MM.1S (cell line): ENCODE measurements at regions not wholly inside any gene's neighbourhood (a gene's known extent, or its start where the extent isn't known, plus 50 kb on each side); places are given as distances from the start of the nearest gene placed in this dataset.
"Not testable (repeated sequence)": the region's sequence is repeated elsewhere in the genome, so short reads cannot be mapped to it uniquely, and the experiment has no call there.

Source experiments
- DNase-seq: peaks from one replicate; pipeline ENCODE4 v3.0.0-alpha.2; 2015
- H2AFZ ChIP-seq: fragments of 300-600 bp; sonication (generic); 2 replicates; pipeline ENCODE4 v1.6.0; 2016; ENCODE audit warnings: antibody characterized with exemption, low read length
- H3F3A ChIP-seq: fragments of 300-600 bp; sonication (generic); 2 replicates; pipeline ENCODE4 v1.6.1; 2016; ENCODE audit warnings: mild to moderate bottlenecking, antibody characterized with exemption, low read length, moderate library complexity, mixed read lengths; ENCODE audit not compliant: insufficient read depth
- H3K27ac ChIP-seq: fragments of 300-600 bp; sonication (generic); 2 replicates; pipeline ENCODE4 v1.5.1; 2016; ENCODE audit warnings: mild to moderate bottlenecking, low read length
- H3K27me3 ChIP-seq: fragments of 300-600 bp; sonication (generic); replicated peaks from 2 replicates; pipeline ENCODE4 v1.6.0; 2016; ENCODE audit warnings: low read length; ENCODE audit not compliant: insufficient read depth
- H3K36me3 ChIP-seq: fragments of 300-600 bp; sonication (generic); replicated peaks from 2 replicates; pipeline ENCODE4 v1.6.1; 2016; ENCODE audit warnings: mild to moderate bottlenecking, low read length, mixed read lengths; ENCODE audit not compliant: insufficient read depth
- H3K4me1 ChIP-seq: fragments of 300-600 bp; sonication (generic); 2 replicates; pipeline ENCODE4 v1.6.1; 2016; ENCODE audit warnings: low read length, mixed read lengths
- H3K4me2 ChIP-seq: fragments of 300-600 bp; sonication (generic); 2 replicates; pipeline ENCODE4 v1.6.0; 2016; ENCODE audit warnings: low read depth, low read length
- H3K4me3 ChIP-seq: fragments of 300-600 bp; sonication (generic); 2 replicates; pipeline ENCODE4 v1.5.1; 2016; ENCODE audit warnings: low read length, mixed read lengths
- H3K79me2 ChIP-seq: fragments of 300-600 bp; sonication (generic); 2 replicates; pipeline ENCODE4 v1.6.1; 2016; ENCODE audit warnings: mixed run types, low read length, mixed read lengths
- H3K9ac ChIP-seq: fragments of 300-600 bp; sonication (generic); 2 replicates; pipeline ENCODE4 v1.6.1; 2016; ENCODE audit warnings: low read length, mixed read lengths
- H3K9me2 ChIP-seq: fragments of 300-600 bp; sonication (generic); replicated peaks from 2 replicates; pipeline ENCODE4 v1.6.1; 2016; ENCODE audit warnings: mild to moderate bottlenecking, low read length, mixed read lengths; ENCODE audit not compliant: insufficient read depth
- H3K9me3 ChIP-seq: fragments of 300-600 bp; sonication (generic); replicated peaks from 2 replicates; pipeline ENCODE4 v1.6.1; 2016; ENCODE audit warnings: mild to moderate bottlenecking, low read length, mixed read lengths; ENCODE audit not compliant: insufficient read depth
- H4K20me1 ChIP-seq: fragments of 300-600 bp; sonication (generic); 2 replicates; pipeline ENCODE4 v1.6.1; 2016; ENCODE audit warnings: mild to moderate bottlenecking, low read length, moderate library complexity, mixed read lengths; ENCODE audit not compliant: insufficient read depth
- EZH2 ChIP-seq: fragments of 300-600 bp; sonication (generic); optimal IDR thresholded peaks from 2 replicates; pipeline ENCODE3; 2017; ENCODE audit warnings: low read depth, mild to moderate bottlenecking, antibody characterized with exemption, low read length, mixed read lengths
- EZH2phosphoT487 ChIP-seq: fragments of 300-600 bp; sonication (generic); IDR thresholded peaks from 2 replicates; pipeline ENCODE4 v1.6.1; 2018; ENCODE audit warnings: antibody characterized with exemption, low read length
- TF ChIP-seq, protein P1 (sequence below): fragments of 300-600 bp; sonication (generic); IDR thresholded peaks from 2 replicates; pipeline ENCODE4 v1.5.1; 2016; ENCODE audit warnings: antibody characterized with exemption, low read length, mixed read lengths

DNA sequence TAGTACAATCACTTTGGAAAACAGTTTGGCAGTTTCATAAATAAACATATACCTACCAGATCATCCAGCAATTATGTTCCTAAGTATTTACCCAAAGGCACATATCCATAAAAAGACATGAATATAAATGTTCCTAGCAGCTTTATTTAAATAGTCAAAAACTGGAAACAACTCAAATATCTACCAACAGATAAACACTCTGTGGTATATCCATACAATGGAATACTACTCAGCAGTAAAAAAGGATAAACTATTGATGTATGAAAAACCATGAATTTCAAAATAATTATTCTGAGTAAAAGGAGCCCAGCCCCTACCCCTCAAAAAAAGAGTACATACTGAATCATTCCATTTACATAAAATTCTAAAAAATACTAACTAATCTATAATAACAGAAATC is 232.7 kb upstream of the SLC30A5 start:
- DNase-seq, result no peak
- no peak overlapping the region for H3K4me3 ChIP-seq

DNA sequence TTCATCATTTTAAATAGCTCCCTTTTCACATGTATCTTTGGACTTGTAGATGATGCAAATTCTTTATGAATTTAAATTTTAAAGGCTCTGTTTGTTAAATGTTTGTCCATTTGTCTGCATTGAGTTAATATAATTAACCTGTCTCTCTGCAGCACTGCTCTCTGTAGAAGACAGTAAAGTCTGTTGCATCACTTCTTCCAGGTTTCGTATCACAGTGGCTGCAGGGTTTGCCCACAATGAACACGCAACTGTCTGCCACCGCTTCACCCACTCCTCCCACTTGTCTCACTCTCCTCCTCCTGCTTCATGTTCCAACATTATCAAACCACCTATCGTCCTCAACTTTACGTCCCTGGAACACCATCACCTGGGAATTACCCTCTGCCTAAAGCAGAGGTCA is 231.3 kb upstream of the SLC30A5 start:
- TF ChIP-seq EZH2phosphoT487, result no peak
- TF ChIP-seq EZH2, result no peak
- TF ChIP-seq, protein P1, sequence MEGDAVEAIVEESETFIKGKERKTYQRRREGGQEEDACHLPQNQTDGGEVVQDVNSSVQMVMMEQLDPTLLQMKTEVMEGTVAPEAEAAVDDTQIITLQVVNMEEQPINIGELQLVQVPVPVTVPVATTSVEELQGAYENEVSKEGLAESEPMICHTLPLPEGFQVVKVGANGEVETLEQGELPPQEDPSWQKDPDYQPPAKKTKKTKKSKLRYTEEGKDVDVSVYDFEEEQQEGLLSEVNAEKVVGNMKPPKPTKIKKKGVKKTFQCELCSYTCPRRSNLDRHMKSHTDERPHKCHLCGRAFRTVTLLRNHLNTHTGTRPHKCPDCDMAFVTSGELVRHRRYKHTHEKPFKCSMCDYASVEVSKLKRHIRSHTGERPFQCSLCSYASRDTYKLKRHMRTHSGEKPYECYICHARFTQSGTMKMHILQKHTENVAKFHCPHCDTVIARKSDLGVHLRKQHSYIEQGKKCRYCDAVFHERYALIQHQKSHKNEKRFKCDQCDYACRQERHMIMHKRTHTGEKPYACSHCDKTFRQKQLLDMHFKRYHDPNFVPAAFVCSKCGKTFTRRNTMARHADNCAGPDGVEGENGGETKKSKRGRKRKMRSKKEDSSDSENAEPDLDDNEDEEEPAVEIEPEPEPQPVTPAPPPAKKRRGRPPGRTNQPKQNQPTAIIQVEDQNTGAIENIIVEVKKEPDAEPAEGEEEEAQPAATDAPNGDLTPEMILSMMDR, result no peak
- Histone ChIP-seq H3K79me2 (no peaks in the 10 kb centered on the region), H3K9me3 (no peaks in the 10 kb centered on the region), H3F3A (no peaks in the 10 kb centered on the region), H3K4me1 (no peaks in the 10 kb centered on the region), H3K9me2 (no peaks in the 10 kb centered on the region), H3K27me3 (no peaks in the 10 kb centered on the region), H2AFZ (no peak overlapping the region), H3K36me3 (no peaks in the 10 kb centered on the region), H4K20me1 (no peaks in the 10 kb centered on the region), H3K4me3 (no peak overlapping the region), H3K27ac (no peak overlapping the region), H3K4me2 (no peak overlapping the region), H3K9ac (no peak overlapping the region)
- no peak for DNase-seq

More for the DNA sequence above, 232.7 kb upstream of the SLC30A5 start:
- Histone ChIP-seq H3K9me3 (no peaks in the 10 kb centered on the region), H3K27me3 (no peaks in the 10 kb centered on the region), H3K9me2 (no peaks in the 10 kb centered on the region), H4K20me1 (no peaks in the 10 kb centered on the region), H2AFZ (no peak overlapping the region), H3K4me2 (no peak overlapping the region), H3K4me1 (no peaks in the 10 kb centered on the region), H3K27ac (no peak overlapping the region), H3K9ac (no peak overlapping the region), H3F3A (no peaks in the 10 kb centered on the region), H3K36me3 (no peaks in the 10 kb centered on the region), H3K79me2 (no peaks in the 10 kb centered on the region)
- TF ChIP-seq EZH2phosphoT487 (no peak), EZH2 (no peak)
- TF ChIP-seq, protein P1, result no peak

DNA sequence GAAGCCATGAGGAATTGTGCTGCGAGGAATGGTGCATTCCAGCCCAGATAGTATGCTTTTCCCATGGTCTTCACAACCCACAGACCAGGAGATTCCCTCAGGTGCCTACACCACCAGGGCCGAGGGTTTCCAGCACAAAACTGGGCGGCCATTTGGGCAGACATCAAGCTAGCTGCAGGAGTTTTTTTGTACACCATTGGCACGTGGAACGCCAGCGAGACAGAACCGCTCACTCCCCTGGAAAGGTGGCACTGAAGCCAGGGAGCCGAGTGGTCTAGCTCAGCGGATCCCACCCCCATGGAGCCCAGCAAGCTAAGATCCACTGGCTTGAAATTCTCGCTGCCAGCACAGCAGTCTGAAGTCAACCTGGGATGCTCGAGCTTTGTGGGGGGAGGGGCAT is 228.6 kb upstream of the SLC30A5 start:
- not testable (repeated sequence) for H3K4me1 ChIP-seq, H3K79me2 ChIP-seq, H3K27ac ChIP-seq, H3K4me2 ChIP-seq, H2AFZ ChIP-seq, H4K20me1 ChIP-seq, DNase-seq, H3F3A ChIP-seq, H3K27me3 ChIP-seq, H3K9me3 ChIP-seq, H3K4me3 ChIP-seq, H3K36me3 ChIP-seq, H3K9ac ChIP-seq, H3K9me2 ChIP-seq

DNA sequence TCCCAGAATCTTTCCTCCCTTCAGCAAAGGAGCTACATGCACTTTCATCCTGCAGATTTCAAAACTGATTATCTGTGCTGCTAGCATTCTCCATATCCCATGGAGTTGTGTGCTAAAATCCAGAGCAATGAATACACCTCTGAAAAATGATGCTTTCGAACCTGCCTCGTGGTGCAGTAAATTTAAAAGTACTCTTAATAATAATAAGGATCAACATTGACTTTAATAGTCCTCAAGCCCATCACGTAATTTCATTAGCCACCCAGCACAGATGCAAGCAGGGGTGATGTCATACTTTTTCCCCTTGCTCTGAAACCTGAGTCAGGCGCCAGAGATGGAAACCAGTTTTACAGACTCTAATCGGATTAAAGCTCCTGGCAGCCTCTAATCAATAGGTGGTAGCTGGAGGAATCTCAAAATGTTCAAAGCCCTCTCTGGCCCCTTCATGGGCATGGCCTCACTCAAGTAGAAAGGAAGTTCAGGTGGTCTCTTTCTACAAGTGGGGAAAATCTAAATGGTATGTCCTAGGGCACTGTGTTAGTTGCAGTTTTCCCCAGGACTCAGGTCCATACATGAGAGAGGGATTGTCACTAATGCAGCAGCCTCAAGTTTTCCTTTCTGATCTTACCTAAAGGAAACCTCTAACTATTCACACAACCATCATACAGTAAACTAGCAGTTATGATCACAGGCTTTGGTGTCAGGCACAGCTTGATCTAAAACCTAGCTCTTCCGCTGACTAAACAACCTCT is 221.6 kb upstream of the SLC30A5 start:
- H3K4me3 ChIP-seq, result no peak overlapping the region

More for the DNA sequence above, 221.6 kb upstream of the SLC30A5 start:
- no peaks in the 10 kb centered on the region for H3K4me1 ChIP-seq
- no peaks in the 10 kb centered on the region for H3K9me3 ChIP-seq
- H3K27ac ChIP-seq, result no peak overlapping the region
- no peaks in the 10 kb centered on the region for H3K36me3 ChIP-seq
- no peak overlapping the region for H3K9ac ChIP-seq
- H3K27me3 ChIP-seq, result no peaks in the 10 kb centered on the region
- H2AFZ ChIP-seq, result no peak overlapping the region
- DNase-seq, result no peak
- no peaks in the 10 kb centered on the region for H3K9me2 ChIP-seq
- no peak overlapping the region for H3K4me2 ChIP-seq
- no peaks in the 10 kb centered on the region for H3F3A ChIP-seq
- TF ChIP-seq EZH2, result no peak
- no peaks in the 10 kb centered on the region for H3K79me2 ChIP-seq
- no peaks in the 10 kb centered on the region for H4K20me1 ChIP-seq
